ELF-1 (cell line): ENCODE measurements at regions not wholly inside any gene's neighbourhood (a gene's known extent, or its start where the extent isn't known, plus 50 kb on each side); places are given as distances from the start of the nearest gene placed in this dataset.
A peak's percentile ranks its signal among the peaks of the same experiment; 100 is the strongest.

ENCODE experiments used
- DNase-seq: peaks from one replicate; pipeline ENCODE4 v3.0.0-alpha.2; 2016; ENCODE audit warnings: low read depth, low spot score

GRCh38 chr12:130017591-130018449, 114.0 kb upstream of the TMEM132D start:
- peak; percentile 22 for DNase-seq

- DNase-seq: no peak
Measured at GRCh38 chr12:130018614-130019013, 114.8 kb upstream of the TMEM132D start.

- peak; percentile 26 for DNase-seq
Measured at GRCh38 chr12:130026608-130027176, 122.9 kb upstream of the TMEM132D start.

- no peak for DNase-seq
Measured at GRCh38 chr12:130027798-130028197, 124.0 kb upstream of the TMEM132D start.

GRCh38 chr12:130029151-130029550, 125.3 kb upstream of the TMEM132D start:
- no peak for DNase-seq

GRCh38 chr12:130031041-130031440, 127.2 kb upstream of the TMEM132D start:
- DNase-seq: no peak

- peak; percentile 88 for DNase-seq
Measured at GRCh38 chr12:130031571-130032189, 127.9 kb upstream of the TMEM132D start.

- peak; percentile 84 for DNase-seq
Measured at GRCh38 chr12:130041983-130042812, 120.1 kb upstream of the FZD10 start.

GRCh38 chr12:130043685-130044406, 118.4 kb upstream of the FZD10 start:
- DNase-seq: peak; percentile 18

- DNase-seq: peak; percentile 88
Measured at GRCh38 chr12:130044991-130045621, 117.2 kb upstream of the FZD10 start.

- DNase-seq: peak; percentile 57
Measured at GRCh38 chr12:130049666-130050065, 112.6 kb upstream of the FZD10 start.

- DNase-seq: no peak
Measured at GRCh38 chr12:130051900-130052299, 110.4 kb upstream of the FZD10 start.

- DNase-seq: peak; percentile 75
Measured at GRCh38 chr12:130053651-130054069, 108.6 kb upstream of the FZD10 start.

GRCh38 chr12:130054803-130055202, 107.5 kb upstream of the FZD10 start:
- no peak for DNase-seq

GRCh38 chr12:130058926-130059472, 103.3 kb upstream of the FZD10 start:
- DNase-seq: no peak

GRCh38 chr12:130063866-130064265, 98.4 kb upstream of the FZD10 start:
- no peak for DNase-seq

- no peak for DNase-seq
Measured at GRCh38 chr12:130064999-130065398, 97.3 kb upstream of the FZD10 start.

- no peak for DNase-seq
Measured at GRCh38 chr12:130066742-130067141, 95.5 kb upstream of the FZD10 start.

- DNase-seq: no peak
Measured at GRCh38 chr12:130068741-130069140, 93.5 kb upstream of the FZD10 start.

- no peak for DNase-seq
Measured at GRCh38 chr12:130070126-130070611, 92.1 kb upstream of the FZD10 start.
